Stomach (tissue), 8 donors: ENCODE measurements at regions not wholly inside any gene's neighbourhood (a gene's known extent, or its start where the extent isn't known, plus 50 kb on each side); places are given as distances from the start of the nearest gene placed in this dataset.
A peak's percentile ranks its signal among the peaks of the same experiment; 100 is the strongest.
"Not testable (repeated sequence)": the region's sequence is repeated elsewhere in the genome, so short reads cannot be mapped to it uniquely, and the experiment has no call there.

ENCODE experiments used
- DNase-seq, 2 donors: peaks; one replicate each; pipeline versions ENCODE4 v3.0.0 to v3.0.0-alpha.2; 2013 to 2019
- H3K27ac ChIP-seq, 5 donors: fragments of 200-600 bp in 4 of 5; sonication (generic) in 4 of 5; one replicate each; pipeline ENCODE4 v1.5.1; 2013 to 2019; ENCODE audit warnings: mild to moderate bottlenecking in 1 of 5, moderate library complexity in 1 of 5
- H3K27me3 ChIP-seq, 3 donors: fragments of 200-600 bp; sonication (generic); one replicate each; pipeline ENCODE4 v1.5.1; 2017 to 2019; ENCODE audit warnings: mixed run types in 1 of 3
- H3K36me3 ChIP-seq, 4 donors: fragments of 200-600 bp; sonication (generic); 1 replicate in 3 of 4; 2 replicates in 1 of 4; pipeline ENCODE4 v1.5.1; 2016 to 2019
- H3K4me1 ChIP-seq, 4 donors: fragments of 200-600 bp; sonication (generic); one replicate each; pipeline ENCODE4 v1.5.1; 2016 to 2019
- H3K4me3 ChIP-seq, 4 donors: fragments of 200-600 bp; sonication (generic) in 3 of 4; one replicate each; pipeline ENCODE4 v1.5.1; 2016 to 2019; ENCODE audit warnings: mild to moderate bottlenecking in 1 of 4
- H3K9me3 ChIP-seq, 4 donors: fragments of 200-600 bp; sonication (generic); one replicate each; pipeline ENCODE4 v1.5.1; 2016 to 2019
- EP300 ChIP-seq: sonication (generic); formaldehyde crosslinking; IDR thresholded peaks from one replicate; pipeline ENCODE4 v1.6.1; 2017; ENCODE audit warnings: antibody characterized with exemption
- POLR2A ChIP-seq, 4 donors: fragments of 450-650 bp; IDR thresholded peaks; one replicate each; pipeline ENCODE4 v1.6.1; 2016; ENCODE audit warnings: antibody characterized with exemption in 4 of 4, control low read depth in 2 of 4, mild to moderate bottlenecking in 1 of 4, moderate library complexity in 1 of 4
- POLR2AphosphoS5 ChIP-seq, 3 donors: sonication (generic); formaldehyde crosslinking; IDR thresholded peaks; one replicate each; pipeline ENCODE4 v1.6.1; 2016; ENCODE audit warnings: antibody characterized with exemption in 3 of 3
- WGBS, 5 donors: extraction: QIAGEN DNeasy Blood & Tissue Kit in 3 of 5; methylation state at CpG; one replicate each; pipeline versions ENCODE4 v1.1.5 to v1.1.7; 2013 to 2018; 5-methylcytosine and 5-hydroxymethylcytosine counted together
- intact Hi-C: fragments of 100-400 bp; cut with DNase I; formaldehyde crosslinking; loops from one replicate; pipeline ENCODE4 v1.15.1; 2023; ENCODE audit warnings: low total_unique reads
- TF ChIP-seq, protein P1 (sequence below), 7 experiments: fragments of 450-650 bp in 4 of 7; fragments of 200-600 bp in 3 of 7; sonication (generic) in 3 of 7; IDR thresholded peaks; one replicate each; pipeline ENCODE4 v1.5.1; 2016 to 2019; ENCODE audit warnings: antibody characterized with exemption in 7 of 7, control low read depth in 2 of 7, mild to moderate bottlenecking in 1 of 7
- donor health status: healthy with polysubstance abuse.
- donor health status: Bipolar disorder and iron deficiency.
- donor health status: healthy.

DNA sequence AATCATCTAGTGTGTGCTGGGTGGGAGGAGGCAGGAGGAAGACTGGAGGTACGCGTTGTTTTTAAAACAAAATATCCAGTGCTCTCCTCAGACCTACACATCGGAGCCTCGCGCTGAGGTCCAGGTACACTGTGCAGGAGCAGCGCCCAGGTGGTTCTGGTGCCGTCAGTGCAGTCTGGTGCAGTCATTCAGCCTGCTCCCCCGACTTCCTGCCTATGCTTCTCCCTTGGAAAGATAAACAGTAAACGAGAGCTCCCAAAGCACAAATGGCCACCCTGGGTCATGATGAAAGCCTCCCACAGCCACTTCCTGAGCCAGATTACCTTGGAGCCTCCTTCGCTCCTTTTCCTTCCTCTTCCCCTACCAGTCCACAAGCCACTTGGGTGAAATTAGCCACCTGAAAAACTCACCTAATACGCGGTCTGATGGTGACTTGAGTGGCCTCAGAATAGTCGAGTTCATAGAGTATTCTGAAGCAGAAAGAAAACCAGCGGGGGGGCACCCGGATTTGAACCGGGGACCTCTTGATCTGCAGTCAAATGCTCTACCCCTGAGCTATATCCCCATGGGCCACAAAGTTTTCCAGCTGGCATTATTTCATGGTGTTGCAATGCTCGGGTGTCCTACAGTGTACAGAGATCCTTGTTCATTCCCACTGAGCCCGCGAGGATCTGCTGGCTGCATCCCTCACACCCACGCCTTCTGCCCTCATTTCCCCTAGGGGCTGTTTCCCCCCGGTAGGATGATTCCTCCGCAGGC, 82.5 kb downstream of the ZNF467 start:
- peaks cover 0 to 14% (median 4%) of the 10 kb centered on the region in 4 donors for H3K9me3 ChIP-seq
- peaks cover 0 to 19% (median 8%) of the 10 kb centered on the region in 4 donors for H3K4me1 ChIP-seq
- TF ChIP-seq POLR2AphosphoS5 (IDR thresholded peaks at IDR 0.05) (no peak), EP300 (no peak), POLR2A (IDR thresholded peaks at IDR 0.05) (no peak)
- TF ChIP-seq, protein P1, sequence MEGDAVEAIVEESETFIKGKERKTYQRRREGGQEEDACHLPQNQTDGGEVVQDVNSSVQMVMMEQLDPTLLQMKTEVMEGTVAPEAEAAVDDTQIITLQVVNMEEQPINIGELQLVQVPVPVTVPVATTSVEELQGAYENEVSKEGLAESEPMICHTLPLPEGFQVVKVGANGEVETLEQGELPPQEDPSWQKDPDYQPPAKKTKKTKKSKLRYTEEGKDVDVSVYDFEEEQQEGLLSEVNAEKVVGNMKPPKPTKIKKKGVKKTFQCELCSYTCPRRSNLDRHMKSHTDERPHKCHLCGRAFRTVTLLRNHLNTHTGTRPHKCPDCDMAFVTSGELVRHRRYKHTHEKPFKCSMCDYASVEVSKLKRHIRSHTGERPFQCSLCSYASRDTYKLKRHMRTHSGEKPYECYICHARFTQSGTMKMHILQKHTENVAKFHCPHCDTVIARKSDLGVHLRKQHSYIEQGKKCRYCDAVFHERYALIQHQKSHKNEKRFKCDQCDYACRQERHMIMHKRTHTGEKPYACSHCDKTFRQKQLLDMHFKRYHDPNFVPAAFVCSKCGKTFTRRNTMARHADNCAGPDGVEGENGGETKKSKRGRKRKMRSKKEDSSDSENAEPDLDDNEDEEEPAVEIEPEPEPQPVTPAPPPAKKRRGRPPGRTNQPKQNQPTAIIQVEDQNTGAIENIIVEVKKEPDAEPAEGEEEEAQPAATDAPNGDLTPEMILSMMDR (IDR thresholded peaks at IDR 0.05): no peak
- intact Hi-C loops: no loop called here
- 30 to 45% (median 42%) methylated on average over 16 to 22 of the region's 22 CpGs for WGBS, 5 donors
- no peaks in the 10 kb centered on the region for H3K36me3 ChIP-seq
- H3K27ac ChIP-seq: no peak overlapping the region
- DNase-seq: peak in 1 of 2 donors; percentile 13
- peaks cover 0 to 59% (median 30%) of the 10 kb centered on the region in 3 donors for H3K27me3 ChIP-seq
- H3K4me3 ChIP-seq: no peak overlapping the region

DNA sequence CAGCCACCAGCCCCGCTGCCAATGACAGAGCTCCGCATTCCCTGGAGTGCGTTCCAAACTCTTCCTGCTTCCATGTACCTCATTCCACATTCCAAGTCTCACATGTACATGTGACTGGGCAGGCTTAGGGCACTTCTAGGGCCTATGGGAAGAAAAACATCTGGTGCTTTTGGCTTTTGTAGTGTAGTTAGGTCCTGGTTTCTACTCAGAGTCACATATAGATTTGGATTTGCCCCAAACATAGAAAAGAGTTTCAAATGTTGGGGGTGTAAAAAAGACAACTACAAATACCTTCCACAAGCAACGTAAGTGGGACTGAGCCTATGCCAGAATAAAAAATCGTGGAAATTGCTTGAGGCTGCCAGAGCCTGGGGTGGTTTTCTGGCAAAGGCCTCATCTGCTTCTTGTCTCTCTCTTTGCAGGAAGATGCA, 84.1 kb downstream of the ZNF467 start:
- TF ChIP-seq POLR2AphosphoS5 (IDR thresholded peaks at IDR 0.05): no peak
- no peak for TF ChIP-seq EP300
- no peak for TF ChIP-seq POLR2A (IDR thresholded peaks at IDR 0.05)
- TF ChIP-seq, protein P1 (IDR thresholded peaks at IDR 0.05): no peak
- Histone ChIP-seq H3K4me1 (peaks cover 0 to 24% (median 12%) of the 10 kb centered on the region in 4 donors), H3K27me3 (peaks cover 0 to 55% (median 30%) of the 10 kb centered on the region in 3 donors)

DNA sequence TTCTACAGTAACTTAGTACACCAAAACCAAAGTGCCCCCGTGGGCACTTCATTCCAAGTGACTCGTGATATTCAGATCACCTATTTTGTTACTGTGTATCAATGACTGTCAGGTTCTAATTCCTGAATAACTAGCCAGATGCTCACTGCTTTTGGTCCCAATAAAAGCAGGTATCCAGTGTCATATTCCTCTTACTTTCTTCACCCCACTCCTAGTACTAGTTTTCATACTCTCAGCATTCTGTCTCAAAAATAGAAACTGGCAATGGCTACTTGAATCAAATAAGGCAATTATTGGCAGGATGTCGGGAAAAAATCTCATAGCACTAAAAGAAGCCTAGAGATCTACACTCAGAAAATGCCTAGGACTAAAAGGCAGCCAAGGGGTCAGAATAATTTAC, 84.6 kb downstream of the ZNF467 start:
- Histone ChIP-seq H3K4me1 (peaks cover 0 to 24% (median 12%) of the 10 kb centered on the region in 4 donors), H3K9me3 (peaks cover 0 to 14% (median 4%) of the 10 kb centered on the region in 4 donors), H3K27me3 (peaks cover 0 to 52% (median 30%) of the 10 kb centered on the region in 3 donors), H3K27ac (no peak overlapping the region), H3K36me3 (no peaks in the 10 kb centered on the region), H3K4me3 (no peak overlapping the region)
- TF ChIP-seq POLR2A (IDR thresholded peaks at IDR 0.05) (no peak), POLR2AphosphoS5 (IDR thresholded peaks at IDR 0.05) (no peak), EP300 (no peak)
- TF ChIP-seq, protein P1 (IDR thresholded peaks at IDR 0.05): no peak
- 82 to 93% (median 88%) methylated on average over 3 of the region's 3 CpGs for WGBS, 5 donors
- intact Hi-C loops: no loop called here
- no peak for DNase-seq

More for the DNA sequence above, 84.1 kb downstream of the ZNF467 start:
- WGBS, 5 donors: 64 to 88% (median 79%) methylated on average over 5 of the region's 5 CpGs
- Histone ChIP-seq H3K27ac (peak overlapping the region in 1 of 5 donors; percentile 9), H3K4me3 (no peak overlapping the region), H3K9me3 (peaks cover 0 to 14% (median 4%) of the 10 kb centered on the region in 4 donors), H3K36me3 (no peaks in the 10 kb centered on the region)
- intact Hi-C loops: no loop called here
- peak in 1 of 2 donors; percentile 8 for DNase-seq

DNA sequence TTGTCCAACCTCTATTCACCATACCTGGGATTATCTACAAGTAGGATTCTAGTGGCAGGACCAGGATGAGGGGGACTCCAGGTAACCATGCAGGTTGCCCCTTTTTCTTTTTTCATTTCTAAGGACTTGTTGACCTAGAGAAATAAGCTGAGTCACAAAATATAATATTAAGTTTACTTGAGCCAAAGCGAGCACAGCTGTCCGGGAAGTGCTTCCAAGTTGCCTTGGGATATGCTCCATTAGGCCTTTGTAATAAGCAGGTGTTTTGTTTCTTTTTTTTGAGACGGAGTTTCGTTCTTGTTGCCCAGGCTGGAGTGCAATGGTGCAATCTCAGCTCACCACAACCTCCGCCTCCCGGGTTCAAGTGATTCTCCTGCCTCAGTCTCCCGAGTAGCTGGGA, 85.6 kb downstream of the ZNF467 start:
- H3K9me3 ChIP-seq: peaks cover 0 to 13% (median 4%) of the 10 kb centered on the region in 4 donors
- H3K4me3 ChIP-seq, H3K36me3 ChIP-seq, DNase-seq, intact Hi-C loops, H3K27ac ChIP-seq: not testable (repeated sequence)
- peaks cover 0 to 24% (median 12%) of the 10 kb centered on the region in 4 donors for H3K4me1 ChIP-seq
- peaks cover 0 to 42% (median 24%) of the 10 kb centered on the region in 3 donors for H3K27me3 ChIP-seq
- 83 to 90% (median 89%) methylated on average over 7 of the region's 7 CpGs for WGBS, 5 donors

DNA sequence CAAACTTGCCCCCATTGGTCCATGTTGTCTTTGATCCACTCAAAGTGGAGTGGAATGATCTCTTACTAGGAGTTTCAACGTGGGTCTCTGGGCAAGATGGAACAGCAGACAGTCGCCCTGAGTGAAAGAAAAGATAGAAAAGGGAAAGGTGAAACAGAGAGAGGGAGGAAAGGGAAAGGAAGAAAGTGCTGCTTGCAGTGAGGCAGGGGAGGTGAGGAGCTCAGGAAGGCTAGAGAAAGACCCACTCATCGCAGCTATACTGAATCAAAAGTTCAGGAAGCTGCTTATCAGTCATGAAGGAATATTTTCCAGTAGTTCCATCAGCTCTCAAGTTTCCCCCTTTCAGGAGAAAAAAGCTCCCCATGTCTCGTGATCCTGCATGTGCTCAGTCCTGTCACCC, 86.9 kb downstream of the ZNF467 start:
- TF ChIP-seq, protein P1 (IDR thresholded peaks at IDR 0.05): no peak
- TF ChIP-seq POLR2AphosphoS5 (IDR thresholded peaks at IDR 0.05): no peak
- no peak for TF ChIP-seq POLR2A (IDR thresholded peaks at IDR 0.05)
- TF ChIP-seq EP300: no peak
- Histone ChIP-seq H3K4me3 (no peak overlapping the region), H3K27me3 (peaks cover 0 to 29% (median 12%) of the 10 kb centered on the region in 3 donors), H3K4me1 (peaks cover 0 to 16% (median 9%) of the 10 kb centered on the region in 4 donors), H3K27ac (no peak overlapping the region), H3K36me3 (no peaks in the 10 kb centered on the region), H3K9me3 (peaks cover 0 to 8% (median 4%) of the 10 kb centered on the region in 4 donors)
- no peak for DNase-seq
- intact Hi-C loops: no loop called here
- WGBS, 5 donors: 37 to 60% (median 45%) methylated on average over 4 of the region's 4 CpGs
